SU-DHL-6 (cell line): ENCODE measurements at regions not wholly inside any gene's neighbourhood (a gene's known extent, or its start where the extent isn't known, plus 50 kb on each side); places are given as distances from the start of the nearest gene placed in this dataset.

Experiments used
- H2AFZ ChIP-seq: fragments of 200-600 bp; sonication (generic); 2 replicates; pipeline ENCODE4 v1.6.1; 2014; ENCODE audit warnings: low read depth, mild to moderate bottlenecking, moderate library complexity, mixed read lengths, antibody characterized with exemption, low read length; ENCODE audit not compliant: severe bottlenecking
- H3F3A ChIP-seq: fragments of 200-600 bp; shearing (Covaris generic); 2 replicates; pipeline ENCODE4 v1.6.0; 2016; ENCODE audit warnings: antibody characterized with exemption, mild to moderate bottlenecking; ENCODE audit not compliant: insufficient read depth
- H3K27ac ChIP-seq: fragments of 200-600 bp; sonication (generic); 2 replicates; pipeline ENCODE4 v1.5.1; 2016; ENCODE audit warnings: low read depth, mild to moderate bottlenecking, low read length, moderate library complexity, mixed read lengths
- H3K27me3 ChIP-seq: fragments of 200-600 bp; sonication (generic), shearing (Covaris generic); 2 replicates; pipeline ENCODE4 v1.6.0; 2014; ENCODE audit warnings: mild to moderate bottlenecking, low read length
- H3K36me3 ChIP-seq: fragments of 200-600 bp; sonication (generic); 2 replicates; pipeline ENCODE4 v1.6.1; 2014; ENCODE audit warnings: mild to moderate bottlenecking, low read length, mixed read lengths
- H3K4me2 ChIP-seq: fragments of 300-600, 200-600 bp; shearing (Covaris generic), sonication (generic); 2 replicates; pipeline ENCODE4 v1.6.0; 2014; ENCODE audit warnings: low read length, low read depth, mild to moderate bottlenecking; ENCODE audit not compliant: poor library complexity, severe bottlenecking
- H3K4me3 ChIP-seq: fragments of 200-600 bp; sonication (generic); 2 replicates; pipeline ENCODE4 v1.5.1; 2014; ENCODE audit warnings: antibody characterized with exemption, low read length, mild to moderate bottlenecking, mixed read lengths; ENCODE audit not compliant: insufficient read depth, poor library complexity, severe bottlenecking
- H3K79me2 ChIP-seq: fragments of 200-600 bp; sonication (generic); 2 replicates; pipeline ENCODE4 v1.6.1; 2014; ENCODE audit warnings: mild to moderate bottlenecking, low read length, moderate library complexity; ENCODE audit not compliant: insufficient read depth
- H3K9ac ChIP-seq: fragments of 200-600 bp; sonication (generic); 2 replicates; pipeline ENCODE4 v1.7.0; 2014; ENCODE audit warnings: mild to moderate bottlenecking, low read length
- H3K9me2 ChIP-seq: fragments of 200-600 bp; sonication (generic); replicated peaks from 2 replicates; pipeline ENCODE4 v1.6.1; 2014; ENCODE audit warnings: low read length; ENCODE audit not compliant: insufficient read depth
- H3K9me3 ChIP-seq: fragments of 200-600 bp; sonication (generic); 2 replicates; pipeline ENCODE4 v1.6.1; 2014; ENCODE audit warnings: low read length, mixed read lengths; ENCODE audit not compliant: insufficient read depth
- H4K20me1 ChIP-seq: fragments of 200-600 bp; sonication (generic); 2 replicates; pipeline ENCODE4 v1.6.1; 2014; ENCODE audit warnings: low read depth, mild to moderate bottlenecking, antibody characterized with exemption, low read length, moderate library complexity, mixed read lengths
- CTCF ChIP-seq: fragments of 200-600 bp; sonication (generic); IDR thresholded peaks from one replicate; pipeline ENCODE4 v1.5.1; 2017; ENCODE audit warnings: antibody characterized with exemption, mild to moderate bottlenecking, low read length, moderate library complexity; ENCODE audit not compliant: insufficient read depth, poor library complexity, severe bottlenecking
- EZH2phosphoT487 ChIP-seq: fragments of 200-600 bp; sonication (generic), shearing (Covaris generic); conservative IDR thresholded peaks from 2 replicates; pipeline ENCODE4 v1.6.1; 2018; ENCODE audit warnings: mild to moderate bottlenecking, antibody characterized with exemption, low read length, moderate library complexity, mixed read lengths

DNA sequence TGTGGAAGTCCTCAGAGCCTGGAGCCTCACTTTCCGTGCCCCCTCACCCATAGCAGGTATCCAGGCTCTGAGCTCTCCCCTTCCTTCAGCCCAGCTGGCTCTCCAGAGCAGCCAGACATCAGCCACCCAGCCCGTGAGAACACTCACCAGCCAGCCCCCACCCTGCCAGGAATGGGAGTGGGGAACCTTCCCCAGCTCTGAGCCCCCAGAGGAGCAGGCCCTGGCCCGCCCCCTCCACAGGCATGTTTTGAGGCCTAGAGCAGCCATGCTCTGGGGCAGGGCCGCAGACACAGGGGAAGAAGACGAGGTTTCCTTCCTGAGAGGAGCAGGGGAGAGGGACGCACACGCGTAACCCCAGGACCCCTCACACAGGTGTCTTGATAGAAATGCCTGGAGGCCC is 70.0 kb upstream of the COL13A1 start:
- no peaks in the 10 kb centered on the region for H3K9me3 ChIP-seq
- H4K20me1 ChIP-seq = no peaks in the 10 kb centered on the region
- H3K27ac ChIP-seq = no peak overlapping the region
- H3K9me2 ChIP-seq = no peaks in the 10 kb centered on the region
- no peak for TF ChIP-seq EZH2phosphoT487
- TF ChIP-seq CTCF = no peak
- no peak overlapping the region for H3K4me3 ChIP-seq
- no peaks in the 10 kb centered on the region for H3K27me3 ChIP-seq
- no peak overlapping the region for H3K4me2 ChIP-seq
- H2AFZ ChIP-seq = no peak overlapping the region
- H3F3A ChIP-seq = no peaks in the 10 kb centered on the region
- no peaks in the 10 kb centered on the region for H3K36me3 ChIP-seq
- H3K9ac ChIP-seq = no peak overlapping the region
- no peaks in the 10 kb centered on the region for H3K79me2 ChIP-seq

- Histone ChIP-seq H3K27me3 (no peaks in the 10 kb centered on the region), H2AFZ (no peak overlapping the region), H3K4me3 (no peak overlapping the region), H3K9me3 (no peaks in the 10 kb centered on the region), H4K20me1 (no peaks in the 10 kb centered on the region), H3K27ac (no peak overlapping the region), H3K79me2 (no peaks in the 10 kb centered on the region), H3K36me3 (no peaks in the 10 kb centered on the region), H3K4me2 (no peak overlapping the region), H3K9me2 (no peaks in the 10 kb centered on the region), H3K9ac (no peak overlapping the region), H3F3A (no peaks in the 10 kb centered on the region)
- TF ChIP-seq EZH2phosphoT487 (no peak), CTCF (no peak)
Measured at GRCh38 chr10:69732147-69732825, 69.4 kb upstream of the COL13A1 start.

- Histone ChIP-seq H3K79me2 (no peaks in the 10 kb centered on the region), H3K9ac (no peak overlapping the region), H2AFZ (no peak overlapping the region), H3K4me3 (no peak overlapping the region), H3K9me2 (no peaks in the 10 kb centered on the region), H4K20me1 (no peaks in the 10 kb centered on the region), H3K4me2 (no peak overlapping the region), H3K27ac (no peak overlapping the region), H3K9me3 (no peaks in the 10 kb centered on the region), H3K36me3 (no peaks in the 10 kb centered on the region), H3F3A (no peaks in the 10 kb centered on the region), H3K27me3 (no peaks in the 10 kb centered on the region)
- TF ChIP-seq EZH2phosphoT487 (no peak), CTCF (no peak)
Measured at GRCh38 chr10:69732826-69733150, 68.9 kb upstream of the COL13A1 start.
